Mesodermal cell (in vitro differentiated cells): ENCODE measurements at regions not wholly inside any gene's neighbourhood (a gene's known extent, or its start where the extent isn't known, plus 50 kb on each side); places are given as distances from the start of the nearest gene placed in this dataset.

Experiments used
- H3K27ac ChIP-seq: 2 replicates; pipeline ENCODE4 v1.7.0; 2013; ENCODE audit warnings: mild to moderate bottlenecking, low read depth, low read length, moderate library complexity; ENCODE audit not compliant: severe bottlenecking
- H3K36me3 ChIP-seq: 2 replicates; pipeline ENCODE4 v1.7.1; 2013; ENCODE audit warnings: mild to moderate bottlenecking, low read length, moderate library complexity; ENCODE audit not compliant: control insufficient read depth, insufficient read depth
- H3K4me1 ChIP-seq: one replicate; pipeline ENCODE4 v1.7.1; 2013; ENCODE audit warnings: mild to moderate bottlenecking, low read length; ENCODE audit not compliant: insufficient read depth, control insufficient read depth, poor library complexity, severe bottlenecking
- H3K4me3 ChIP-seq: 2 replicates; pipeline ENCODE4 v1.7.0; 2013; ENCODE audit warnings: low read length, control low read depth, mild to moderate bottlenecking; ENCODE audit not compliant: insufficient read depth, poor library complexity, severe bottlenecking; ENCODE audit errors: extremely low read depth
- H3K9me3 ChIP-seq: 2 replicates; pipeline ENCODE4 v1.7.1; 2013; ENCODE audit warnings: mild to moderate bottlenecking, low read length, moderate library complexity; ENCODE audit not compliant: control insufficient read depth
- WGBS, 2 experiments: methylation state at CpG; one replicate each; pipeline ENCODE4 v1.1.5; 2013; ENCODE audit warnings: missing lambda C conversion rate in 2 of 2; ENCODE audit not compliant: insufficient coverage in 2 of 2; 5-methylcytosine and 5-hydroxymethylcytosine counted together

GRCh38 chr3:117367861-117368260, 658.3 kb downstream of the TUSC7 start:
- no peak overlapping the region for H3K4me3 ChIP-seq
- no peaks in the 10 kb centered on the region for H3K4me1 ChIP-seq
- no peaks in the 10 kb centered on the region for H3K36me3 ChIP-seq
- WGBS, 2 experiments: no CpG with 5 or more reads among the region's 3 CpGs
- no peak overlapping the region for H3K27ac ChIP-seq
- H3K9me3 ChIP-seq: no peaks in the 10 kb centered on the region

- no peak overlapping the region for H3K4me3 ChIP-seq
- H3K9me3 ChIP-seq: no peaks in the 10 kb centered on the region
- H3K27ac ChIP-seq: no peak overlapping the region
- no peaks in the 10 kb centered on the region for H3K4me1 ChIP-seq
- WGBS, 2 experiments: 100% methylated on average over 1 of the region's 2 CpGs
- no peaks in the 10 kb centered on the region for H3K36me3 ChIP-seq
These were observed 671.1 kb downstream of the TUSC7 start for GRCh38 chr3:117380631-117381030.

GRCh38 chr3:117393119-117393518, 683.5 kb downstream of the TUSC7 start:
- Histone ChIP-seq H3K4me3 (no peak overlapping the region), H3K9me3 (no peaks in the 10 kb centered on the region), H3K36me3 (no peaks in the 10 kb centered on the region), H3K27ac (no peak overlapping the region), H3K4me1 (no peaks in the 10 kb centered on the region)
- WGBS, 2 experiments: no CpG with 5 or more reads among the region's 1 CpG

- WGBS, 2 experiments: 17 to 28% methylated on average over 7 to 8 of the region's 12 CpGs
- Histone ChIP-seq H3K36me3 (no peaks in the 10 kb centered on the region), H3K27ac (no peak overlapping the region), H3K4me3 (no peak overlapping the region), H3K4me1 (peaks cover 13% of the 10 kb centered on the region), H3K9me3 (no peaks in the 10 kb centered on the region)
These were observed 688.7 kb downstream of the TUSC7 start for GRCh38 chr3:117398141-117398899.

- H3K4me3 ChIP-seq: no peak overlapping the region
- no peaks in the 10 kb centered on the region for H3K9me3 ChIP-seq
- H3K4me1 ChIP-seq: peaks cover 13% of the 10 kb centered on the region
- H3K36me3 ChIP-seq: no peaks in the 10 kb centered on the region
- H3K27ac ChIP-seq: no peak overlapping the region
- 2 to 24% methylated on average over 3 to 4 of the region's 5 CpGs for WGBS, 2 experiments
These were observed 689.9 kb downstream of the TUSC7 start for GRCh38 chr3:117399311-117400078.

- H3K9me3 ChIP-seq: no peaks in the 10 kb centered on the region
- 31 to 48% methylated on average over 4 to 6 of the region's 7 CpGs for WGBS, 2 experiments
- no peak overlapping the region for H3K4me3 ChIP-seq
- H3K36me3 ChIP-seq: no peaks in the 10 kb centered on the region
- no peak overlapping the region for H3K27ac ChIP-seq
- peaks cover 13% of the 10 kb centered on the region for H3K4me1 ChIP-seq
These were observed 690.7 kb downstream of the TUSC7 start for GRCh38 chr3:117400303-117400702.

- H3K4me1 ChIP-seq: peaks cover 10% of the 10 kb centered on the region
- no peaks in the 10 kb centered on the region for H3K9me3 ChIP-seq
- H3K27ac ChIP-seq: no peak overlapping the region
- no peaks in the 10 kb centered on the region for H3K36me3 ChIP-seq
- no peak overlapping the region for H3K4me3 ChIP-seq
These were observed 694.6 kb downstream of the TUSC7 start for GRCh38 chr3:117404141-117404540.

GRCh38 chr3:117404730-117405129, 695.2 kb downstream of the TUSC7 start:
- Histone ChIP-seq H3K4me3 (no peak overlapping the region), H3K36me3 (no peaks in the 10 kb centered on the region), H3K4me1 (peaks cover 7% of the 10 kb centered on the region), H3K9me3 (no peaks in the 10 kb centered on the region), H3K27ac (no peak overlapping the region)
- WGBS, 2 experiments: 76 to 82% methylated on average over 2 of the region's 2 CpGs

- Histone ChIP-seq H3K27ac (no peak overlapping the region), H3K9me3 (no peaks in the 10 kb centered on the region), H3K4me1 (peaks cover 2% of the 10 kb centered on the region), H3K36me3 (no peaks in the 10 kb centered on the region), H3K4me3 (no peak overlapping the region)
- WGBS, 2 experiments: 27 to 29% methylated on average over 1 of the region's 1 CpG
These were observed 695.8 kb downstream of the TUSC7 start for GRCh38 chr3:117405359-117405758.

- no peaks in the 10 kb centered on the region for H3K36me3 ChIP-seq
- no peak overlapping the region for H3K4me3 ChIP-seq
- H3K27ac ChIP-seq: no peak overlapping the region
- no peaks in the 10 kb centered on the region for H3K4me1 ChIP-seq
- no peaks in the 10 kb centered on the region for H3K9me3 ChIP-seq
These were observed 697.7 kb downstream of the TUSC7 start for GRCh38 chr3:117407317-117407716.

GRCh38 chr3:117408811-117409210, 699.2 kb downstream of the TUSC7 start:
- H3K4me3 ChIP-seq: no peak overlapping the region
- H3K27ac ChIP-seq: no peak overlapping the region
- no peaks in the 10 kb centered on the region for H3K4me1 ChIP-seq
- no peaks in the 10 kb centered on the region for H3K9me3 ChIP-seq
- no peaks in the 10 kb centered on the region for H3K36me3 ChIP-seq
